ENCODE measurements at regions not wholly inside any gene's neighbourhood (a gene's known extent, or its start where the extent isn't known, plus 50 kb on each side); places are given as distances from the start of the nearest gene placed in this dataset.

DNA sequence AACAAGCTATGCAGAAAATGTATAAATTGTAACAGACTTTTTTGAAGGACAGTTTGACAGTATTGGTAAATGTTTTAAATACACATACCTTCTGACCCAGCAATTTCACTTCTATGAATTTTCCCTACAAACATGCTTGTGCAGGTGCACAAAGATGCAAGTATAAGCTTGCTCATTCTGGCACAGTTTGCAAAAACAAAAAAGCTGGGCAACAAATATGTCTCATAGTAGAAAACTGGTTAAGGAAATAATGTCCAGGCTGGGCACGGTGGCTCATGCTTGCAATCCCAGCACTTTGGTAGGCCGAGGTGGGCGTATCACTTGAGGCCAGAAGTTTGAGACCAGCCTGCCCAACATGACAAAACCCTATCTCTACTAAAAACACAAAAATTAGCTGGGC lies 96.9 kb upstream of the NEDD4L start:
- POLR2A ChIA-PET, result no interaction called here
- Histone ChIP-seq H3K27me3 (ENCODE audit: insufficient read depth) (no peaks in the 10 kb centered on the region), H3K9ac (no peak overlapping the region), H4K20me1 (ENCODE audit: insufficient read depth) (no peaks in the 10 kb centered on the region), H3F3A (replicated peaks; ENCODE audit: insufficient read depth) (peaks cover 5% of the 10 kb centered on the region), H3K4me1 (ENCODE audit: control insufficient read depth in 1 of 2, insufficient read depth in 2 of 2, low read depth in 1 of 2, low read length in 1 of 2) (peaks cover 0 to 6% of the 10 kb centered on the region in 2 experiments; a peak in 1 of 4 replicates), H3K79me2 (ENCODE audit: insufficient read depth) (no peaks in the 10 kb centered on the region), H3K4me3 (ENCODE audit: low read depth in 2 of 2, low read length in 1 of 2) (no peak overlapping the region), H3K4me2 (no peak overlapping the region), H3K9me2 (no peaks in the 10 kb centered on the region), H3K27ac (ENCODE audit: low read depth in 2 of 2, low read length in 1 of 2) (no peak overlapping the region), H2AFZ (ENCODE audit: low read depth) (no peak overlapping the region), H3K36me3 (replicated peaks in 1 of 2; ENCODE audit: control insufficient read depth in 1 of 2, insufficient read depth in 2 of 2, low read length in 1 of 2) (no peaks in the 10 kb centered on the region), H3K9me3 (no peaks in the 10 kb centered on the region)
- TF ChIP-seq USF2 (IDR thresholded peaks at IDR 0.05; ENCODE audit: borderline replicate concordance, low read depth, low read length), result no peak
- no peak for TF ChIP-seq REST (IDR thresholded peaks at IDR 0.05; ENCODE audit: low read depth, low read length)
- TF ChIP-seq NFIC (IDR thresholded peaks at IDR 0.05; ENCODE audit: borderline replicate concordance), result no peak
- TF ChIP-seq RCOR1 (IDR thresholded peaks at IDR 0.05; ENCODE audit: low read length), result no peak
- TF ChIP-seq GATA2 (CRISPR knock-in tag; IDR thresholded peaks at IDR 0.05), result no peak
- TF ChIP-seq TCF12 (IDR thresholded peaks at IDR 0.05), result no peak
- no peak for TF ChIP-seq RXRA (IDR thresholded peaks at IDR 0.05; ENCODE audit: borderline replicate concordance, low read depth)
- TF ChIP-seq CTCF (IDR thresholded peaks at IDR 0.05), result no peak
- no peak for TF ChIP-seq IRF3 (IDR thresholded peaks at IDR 0.05; ENCODE audit: low read depth, low read length)
- TF ChIP-seq TAF1 (IDR thresholded peaks at IDR 0.05; ENCODE audit: borderline replicate concordance, low read depth, low read length), result no peak
- no peak for TF ChIP-seq RFX5 (IDR thresholded peaks at IDR 0.05; ENCODE audit: low read length)
- no peak for TF ChIP-seq FOXJ3 (CRISPR knock-in tag; IDR thresholded peaks at IDR 0.05)
- no peak for TF ChIP-seq MXI1 (IDR thresholded peaks at IDR 0.05; ENCODE audit: low read depth, low read length)
- no peak for TF ChIP-seq FOXM1 (IDR thresholded peaks at IDR 0.05; ENCODE audit: low read depth)
- no peak for TF ChIP-seq YY1 (IDR thresholded peaks at IDR 0.05; ENCODE audit: low read depth)
- no peak for TF ChIP-seq EZH2phosphoT487 (IDR thresholded peaks at IDR 0.05; ENCODE audit: borderline replicate concordance, low read depth)
- TF ChIP-seq FOSL2 (IDR thresholded peaks at IDR 0.05; ENCODE audit: borderline replicate concordance, low read depth), result no peak
- no peak for TF ChIP-seq GABPA (IDR thresholded peaks at IDR 0.05; ENCODE audit: low read depth)
- no peak for TF ChIP-seq JUND (IDR thresholded peaks at IDR 0.05)
- no peak for DNase-seq
- CTCF ChIA-PET, result interaction anchor here (0.8 to 1.0 kb wide), 2 partner anchors 12 to 234 kb away, joined by 3 read pairs; no protein-coding TSS in a partner anchor
- WGBS (ENCODE audit: low lambda C conversion rate), result 88% methylated on average over 3 of the region's 3 CpGs
